Right lobe of liver (tissue), 6 donors: ENCODE measurements at regions not wholly inside any gene's neighbourhood (a gene's known extent, or its start where the extent isn't known, plus 50 kb on each side); places are given as distances from the start of the nearest gene placed in this dataset.

Experiments
- ATAC-seq, 4 donors: fragments of 200-7000 bp; cut with Tn5 transposase; one replicate each; pipeline ENCODE4 v1.9.1; 2020; ENCODE audit warnings: mild to moderate bottlenecking in 4 of 4, moderate library complexity in 4 of 4
- DNase-seq, 3 donors: peaks; one replicate each; pipeline ENCODE4 v3.0.0-alpha.2; 2020
- H3K27ac ChIP-seq, 3 donors: fragments of 200-600 bp; one replicate each; pipeline ENCODE4 v1.8.0; 2022
- H3K27me3 ChIP-seq, 2 donors: fragments of 200-600 bp; one replicate each; pipeline ENCODE4 v1.8.0; 2022
- H3K36me3 ChIP-seq, 4 donors: fragments of 200-600 bp; sonication (generic) in 1 of 4; one replicate each; pipeline versions ENCODE4 v1.5.1 to v1.8.0; 2017 to 2022; ENCODE audit warnings: control low read depth in 1 of 4
- H3K4me1 ChIP-seq, 4 donors: fragments of 200-600 bp; sonication (generic) in 1 of 4; one replicate each; pipeline versions ENCODE4 v1.5.1 to v1.8.0; 2017 to 2022; ENCODE audit warnings: control low read depth in 1 of 4
- H3K4me3 ChIP-seq, 3 donors: fragments of 200-600 bp; one replicate each; pipeline ENCODE4 v1.8.0; 2022
- H3K9me3 ChIP-seq, 4 donors: fragments of 200-600 bp; sonication (generic) in 1 of 4; one replicate each; pipeline versions ENCODE4 v1.5.1 to v1.8.0; 2017 to 2022; ENCODE audit warnings: control low read depth in 1 of 4
- CTCF ChIP-seq, 4 donors: fragments of 200-600 bp in 3 of 4; fragments of 450-650 bp in 1 of 4; IDR thresholded peaks; one replicate each; pipeline versions ENCODE4 v1.5.1 to v1.8.0; 2016 to 2022; ENCODE audit warnings: antibody characterized with exemption in 4 of 4, mild to moderate bottlenecking in 2 of 4
- POLR2A ChIP-seq: fragments of 450-650 bp; IDR thresholded peaks from one replicate; pipeline ENCODE4 v1.6.1; 2017; ENCODE audit warnings: antibody characterized with exemption, mild to moderate bottlenecking
- WGBS: methylation state at CpG from one replicate; pipeline ENCODE4 v1.1.6; 2018; ENCODE audit warnings: low coverage, low lambda C conversion rate; ENCODE audit not compliant: insufficient coverage; ENCODE audit errors: missing lambda C conversion rate; 5-methylcytosine and 5-hydroxymethylcytosine counted together
- intact Hi-C, 2 donors: fragments of 100-400 bp; cut with DNase I; formaldehyde crosslinking; loops; one replicate each; pipeline versions ENCODE4 v1.11.2 to v1.14.1; 2022
- donor health status: DM: no; HTN: yes; CAD: no.
- donor health status: DM: no; HTN: no; CAD: no.
- donor health status: DM: no; HTN: no; CAD: no.
- donor health status: DM: no; HTN: yes; CAD: no.
- donor health status: DM: no; HTN: yes; CAD: no.

- Histone ChIP-seq H3K4me1 (no peaks in the 10 kb centered on the region), H3K36me3 (no peaks in the 10 kb centered on the region), H3K4me3 (no peak overlapping the region), H3K27me3 (no peaks in the 10 kb centered on the region), H3K9me3 (no peaks in the 10 kb centered on the region), H3K27ac (no peak overlapping the region)
- intact Hi-C loops: no loop called here
- TF ChIP-seq CTCF (IDR thresholded peaks at IDR 0.05) (no peak), POLR2A (no peak)
- WGBS: 64% methylated on average over 3 of the region's 3 CpGs
- ATAC-seq: no peak
- peak in 1 of 3 donors; percentile 32 for DNase-seq
Observed at GRCh38 chr11:101321222-101321621, 191.6 kb upstream of the PGR start.

- TF ChIP-seq CTCF (IDR thresholded peaks at IDR 0.05) (no peak), POLR2A (no peak)
- ATAC-seq: no peak
- no peaks in the 10 kb centered on the region for H3K27me3 ChIP-seq
- H3K36me3 ChIP-seq: no peaks in the 10 kb centered on the region
- no peak for DNase-seq
- intact Hi-C loops: no loop called here
- no peak overlapping the region for H3K27ac ChIP-seq
- H3K4me3 ChIP-seq: no peak overlapping the region
- 68% methylated on average over 3 of the region's 3 CpGs for WGBS
- H3K4me1 ChIP-seq: no peaks in the 10 kb centered on the region
- H3K9me3 ChIP-seq: no peaks in the 10 kb centered on the region
Observed at GRCh38 chr11:101306721-101307120, 177.1 kb upstream of the PGR start.

- H3K9me3 ChIP-seq: no peaks in the 10 kb centered on the region
- TF ChIP-seq CTCF (IDR thresholded peaks at IDR 0.05): no peak
- no peak for TF ChIP-seq POLR2A
- DNase-seq (no peak), ATAC-seq (no peak)
- no peaks in the 10 kb centered on the region for H3K36me3 ChIP-seq
- no peaks in the 10 kb centered on the region for H3K4me1 ChIP-seq
- H3K27me3 ChIP-seq: no peaks in the 10 kb centered on the region
- intact Hi-C loops: no loop called here
- WGBS: 47% methylated on average over 1 of the region's 1 CpG
- H3K4me3 ChIP-seq: no peak overlapping the region
- H3K27ac ChIP-seq: no peak overlapping the region
Observed at GRCh38 chr11:101305496-101305895, 175.9 kb upstream of the PGR start.

GRCh38 chr11:101299210-101299609 is 169.6 kb upstream of the PGR start:
- WGBS: 67% methylated on average over 6 of the region's 6 CpGs
- H3K27me3 ChIP-seq: no peaks in the 10 kb centered on the region
- ATAC-seq (no peak), DNase-seq (no peak)
- no peaks in the 10 kb centered on the region for H3K36me3 ChIP-seq
- no peaks in the 10 kb centered on the region for H3K4me1 ChIP-seq
- H3K4me3 ChIP-seq: no peak overlapping the region
- no peaks in the 10 kb centered on the region for H3K9me3 ChIP-seq
- H3K27ac ChIP-seq: no peak overlapping the region
- TF ChIP-seq POLR2A (no peak), CTCF (IDR thresholded peaks at IDR 0.05) (no peak)
- intact Hi-C loops: no loop called here

GRCh38 chr11:101296896-101297295 is 167.3 kb upstream of the PGR start:
- no peaks in the 10 kb centered on the region for H3K4me1 ChIP-seq
- H3K27ac ChIP-seq: no peak overlapping the region
- ATAC-seq: no peak
- no peak for DNase-seq
- H3K27me3 ChIP-seq: no peaks in the 10 kb centered on the region
- no peaks in the 10 kb centered on the region for H3K36me3 ChIP-seq
- intact Hi-C loops: no loop called here
- TF ChIP-seq POLR2A (no peak), CTCF (IDR thresholded peaks at IDR 0.05) (no peak)
- H3K9me3 ChIP-seq: no peaks in the 10 kb centered on the region
- no peak overlapping the region for H3K4me3 ChIP-seq
